CD14-positive monocyte (primary cell): ENCODE measurements at regions not wholly inside any gene's neighbourhood (a gene's known extent, or its start where the extent isn't known, plus 50 kb on each side); places are given as distances from the start of the nearest gene placed in this dataset.

Experiments used
- DNase-seq, 3 donors: peaks; one replicate each; pipeline ENCODE4 v3.0.0-alpha.2; 2011 to 2022
- H2AFZ ChIP-seq: 2 replicates; pipeline ENCODE4 v1.6.0; 2012; ENCODE audit warnings: mild to moderate bottlenecking, low read depth, low read length, inconsistent platforms; ENCODE audit not compliant: insufficient read depth, poor library complexity, severe bottlenecking
- H3K27ac ChIP-seq, 2 donors: 1 replicate in 1 of 2; 2 replicates in 1 of 2; pipeline ENCODE4 v1.5.1; 2012 to 2013; ENCODE audit warnings: low read length in 2 of 2, control low read depth in 1 of 2, inconsistent platforms in 1 of 2, low read depth in 1 of 2, mild to moderate bottlenecking in 1 of 2
- H3K27me3 ChIP-seq, 2 donors: one replicate each; pipeline versions ENCODE4 v1.6.0 to v1.6.1; 2011 to 2013; ENCODE audit warnings: low read length in 2 of 2; ENCODE audit not compliant: control insufficient read depth in 2 of 2, insufficient read depth in 2 of 2
- H3K36me3 ChIP-seq, 2 donors: replicated peaks in 1 of 2; 1 replicate in 1 of 2; 2 replicates in 1 of 2; pipeline versions ENCODE4 v1.5.1 to v1.6.1; 2012 to 2013; ENCODE audit warnings: low read length in 2 of 2, control low read depth in 1 of 2, inconsistent platforms in 1 of 2, mild to moderate bottlenecking in 1 of 2; ENCODE audit not compliant: insufficient read depth in 2 of 2, control insufficient read depth in 1 of 2
- H3K4me1 ChIP-seq, 2 donors: 1 replicate in 1 of 2; 2 replicates in 1 of 2; pipeline versions ENCODE4 v1.5.1 to v1.6.1; 2012 to 2013; ENCODE audit warnings: low read length in 2 of 2, control low read depth in 1 of 2, inconsistent platforms in 1 of 2, mild to moderate bottlenecking in 1 of 2, moderate library complexity in 1 of 2; ENCODE audit not compliant: insufficient read depth in 2 of 2, control insufficient read depth in 1 of 2
- H3K4me2 ChIP-seq: replicated peaks from 2 replicates; pipeline ENCODE3; 2012; ENCODE audit warnings: low read length, moderate library complexity, mild to moderate bottlenecking; ENCODE audit not compliant: poor library complexity, severe bottlenecking; ENCODE audit errors: extremely low read depth
- H3K4me3 ChIP-seq, 3 experiments: fragments of 200-600 bp in 1 of 3; sonication (generic) in 1 of 3; replicated peaks in 1 of 3; 1 replicate in 2 of 3; 2 replicates in 1 of 3; pipeline ENCODE4 v1.5.1; 2011 to 2013; ENCODE audit warnings: low read length in 3 of 3, mild to moderate bottlenecking in 3 of 3, control low read depth in 2 of 3, low read depth in 2 of 3, inconsistent platforms in 1 of 3, moderate library complexity in 1 of 3
- H3K79me2 ChIP-seq: 2 replicates; pipeline ENCODE4 v1.6.0; 2012; ENCODE audit warnings: mild to moderate bottlenecking, control low read depth, inconsistent platforms, low read length, moderate library complexity; ENCODE audit not compliant: insufficient read depth
- H3K9ac ChIP-seq: 2 replicates; pipeline ENCODE4 v1.6.0; 2017; ENCODE audit warnings: low read length, mild to moderate bottlenecking; ENCODE audit not compliant: insufficient read depth, poor library complexity, severe bottlenecking
- H3K9me3 ChIP-seq, 2 donors: replicated peaks in 1 of 2; 1 replicate in 1 of 2; 2 replicates in 1 of 2; pipeline versions ENCODE4 v1.5.1 to v1.6.1; 2012 to 2013; ENCODE audit warnings: low read length in 2 of 2, control low read depth in 1 of 2; ENCODE audit not compliant: control insufficient read depth in 1 of 2, insufficient read depth in 1 of 2
- H4K20me1 ChIP-seq: 2 replicates; pipeline ENCODE4 v1.6.0; 2012; ENCODE audit warnings: mild to moderate bottlenecking, low read length, control low read depth, moderate library complexity; ENCODE audit not compliant: insufficient read depth
- H3K27ac Mint-ChIP-seq, 7 donors: one replicate each; pipeline ENCODE4 v1.8.0; 2020; ENCODE audit warnings: mild to moderate bottlenecking in 7 of 7, mixed read lengths in 7 of 7, moderate library complexity in 6 of 7, inconsistent platforms in 2 of 7
- H3K27me3 Mint-ChIP-seq, 3 donors: one replicate each; pipeline ENCODE4 v1.8.0; 2021 to 2022; ENCODE audit warnings: low read depth in 3 of 3, mild to moderate bottlenecking in 3 of 3, mixed read lengths in 3 of 3, moderate library complexity in 3 of 3, inconsistent platforms in 1 of 3
- H3K36me3 Mint-ChIP-seq, 2 donors: one replicate each; pipeline ENCODE4 v1.8.0; 2020; ENCODE audit warnings: mixed read lengths in 2 of 2, inconsistent platforms in 1 of 2, mild to moderate bottlenecking in 1 of 2
- H3K4me1 Mint-ChIP-seq: one replicate; pipeline ENCODE4 v1.8.0; 2020; ENCODE audit warnings: mild to moderate bottlenecking, mixed read lengths
- H3K4me3 Mint-ChIP-seq, 2 donors: one replicate each; pipeline ENCODE4 v1.8.0; 2020; ENCODE audit warnings: mild to moderate bottlenecking in 2 of 2, mixed read lengths in 2 of 2, moderate library complexity in 1 of 2
- H3K9me3 Mint-ChIP-seq, 7 donors: one replicate each; pipeline ENCODE4 v1.8.0; 2020 to 2022; ENCODE audit warnings: mixed read lengths in 7 of 7, mild to moderate bottlenecking in 6 of 7, moderate library complexity in 6 of 7, inconsistent platforms in 2 of 7
- CTCF ChIP-seq: fragments of 200-600 bp; IDR thresholded peaks from one replicate; pipeline ENCODE4 v1.8.0; 2022; ENCODE audit warnings: antibody characterized with exemption, mild to moderate bottlenecking
- WGBS: methylation state at CpG from one replicate; pipeline ENCODE4 v1.1.5; 2013; ENCODE audit warnings: missing lambda C conversion rate; ENCODE audit not compliant: insufficient coverage; 5-methylcytosine and 5-hydroxymethylcytosine counted together
- intact Hi-C, 2 donors: fragments of 100-400 bp; cut with micrococcal nuclease; formaldehyde crosslinking; loops; one replicate each; pipeline versions ENCODE4 v1.15.0 to v1.15.1; 2023

- WGBS, result 100% methylated on average over 1 of the region's 1 CpG
- no peaks in the 10 kb centered on the region for H3K36me3 ChIP-seq
- no peak overlapping the region for H2AFZ ChIP-seq
- H3K9ac ChIP-seq, result no peak overlapping the region
- intact Hi-C loops, result no loop called here
- peaks cover 0 to 2% of the 10 kb centered on the region in 2 donors for H3K9me3 ChIP-seq
- no peak overlapping the region for H3K4me3 ChIP-seq
- Mint-ChIP-seq H3K4me3 (no peak overlapping the region), H3K36me3 (no peaks in the 10 kb centered on the region), H3K9me3 (peaks cover 1 to 9% (median 7%) of the 10 kb centered on the region in 7 donors), H3K4me1 (no peaks in the 10 kb centered on the region), H3K27ac (no peak overlapping the region), H3K27me3 (no peaks in the 10 kb centered on the region)
- no peak for DNase-seq
- no peak for TF ChIP-seq CTCF
- no peaks in the 10 kb centered on the region for H3K4me1 ChIP-seq
- no peak overlapping the region for H3K27ac ChIP-seq
- H4K20me1 ChIP-seq, result no peaks in the 10 kb centered on the region
- no peaks in the 10 kb centered on the region for H3K27me3 ChIP-seq
- no peaks in the 10 kb centered on the region for H3K79me2 ChIP-seq
- no peak overlapping the region for H3K4me2 ChIP-seq
Observed at GRCh38 chr4:148630051-148630450, 187.8 kb upstream of the NR3C2 start.

GRCh38 chr4:148618856-148619255 is 176.6 kb upstream of the NR3C2 start:
- intact Hi-C loops, result no loop called here
- Histone ChIP-seq H3K79me2 (no peaks in the 10 kb centered on the region), H2AFZ (no peak overlapping the region), H3K9ac (no peak overlapping the region), H3K9me3 (peaks cover 7 to 8% of the 10 kb centered on the region in 2 donors), H3K4me2 (no peak overlapping the region), H3K27ac (no peak overlapping the region), H4K20me1 (no peaks in the 10 kb centered on the region), H3K36me3 (no peaks in the 10 kb centered on the region), H3K27me3 (no peaks in the 10 kb centered on the region), H3K4me1 (no peaks in the 10 kb centered on the region), H3K4me3 (no peak overlapping the region)
- Mint-ChIP-seq H3K4me3 (no peak overlapping the region), H3K4me1 (no peaks in the 10 kb centered on the region), H3K9me3 (peaks cover 4 to 16% (median 9%) of the 10 kb centered on the region in 7 donors), H3K36me3 (no peaks in the 10 kb centered on the region), H3K27ac (peak overlapping the region in 2 of 7 donors; percentile 1 to 39), H3K27me3 (no peaks in the 10 kb centered on the region)
- no peak for TF ChIP-seq CTCF
- DNase-seq, result no peak
